Tibial nerve (tissue), 4 donors: ENCODE measurements at regions not wholly inside any gene's neighbourhood (a gene's known extent, or its start where the extent isn't known, plus 50 kb on each side); places are given as distances from the start of the nearest gene placed in this dataset.

Experiments used
- CTCF ChIP-seq, 5 experiments: fragments of 200-600 bp in 3 of 5; fragments of 450-650 bp in 2 of 5; sonication (generic) in 3 of 5; IDR thresholded peaks; one replicate each; pipeline ENCODE4 v1.5.1; 2016 to 2019; ENCODE audit warnings: antibody characterized with exemption in 5 of 5, mild to moderate bottlenecking in 3 of 5, moderate library complexity in 2 of 5
- EP300 ChIP-seq, 2 donors: sonication (generic); formaldehyde crosslinking; IDR thresholded peaks; one replicate each; pipeline ENCODE4 v1.6.1; 2017; ENCODE audit warnings: antibody characterized with exemption in 2 of 2, mild to moderate bottlenecking in 1 of 2
- POLR2A ChIP-seq, 2 donors: fragments of 450-650 bp; IDR thresholded peaks; one replicate each; pipeline ENCODE4 v1.6.1; 2017; ENCODE audit warnings: antibody characterized with exemption in 2 of 2, mild to moderate bottlenecking in 2 of 2, moderate library complexity in 2 of 2

DNA sequence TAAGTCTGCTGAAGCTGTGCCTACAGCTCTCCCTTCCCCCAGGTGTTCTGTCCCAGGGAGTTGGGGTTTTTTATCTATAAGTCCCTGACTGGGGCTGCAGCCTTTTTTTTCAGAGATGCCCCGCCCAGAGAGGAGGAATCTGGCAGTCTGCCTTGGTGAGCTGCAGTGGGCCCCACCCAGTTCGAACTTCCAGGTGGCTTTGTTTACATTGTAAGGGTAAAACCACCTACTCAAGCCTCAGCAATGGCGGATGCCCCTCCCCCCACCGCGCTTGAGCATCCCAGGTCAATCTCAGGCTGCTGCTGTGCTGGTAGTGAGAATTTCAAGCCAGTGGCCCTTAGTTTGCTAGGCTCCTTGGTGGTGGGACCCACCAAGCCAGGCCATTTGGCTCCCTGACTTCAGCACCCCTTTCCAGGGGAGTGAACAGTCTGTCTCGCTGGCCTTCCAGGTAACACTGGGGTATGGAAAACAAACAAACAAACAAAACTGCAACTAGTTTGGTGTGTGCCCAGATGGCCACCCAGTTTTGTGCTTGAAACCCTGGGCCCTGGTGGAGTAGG is 189.4 kb downstream of the MFSD1 start:
- TF ChIP-seq CTCF (IDR thresholded peaks at IDR 0.05) = no peak
- TF ChIP-seq POLR2A (IDR thresholded peaks at IDR 0.05) = no peak
- no peak for TF ChIP-seq EP300 (IDR thresholded peaks at IDR 0.05)
